HG02981 (cell line): ENCODE measurements at regions not wholly inside any gene's neighbourhood (a gene's known extent, or its start where the extent isn't known, plus 50 kb on each side); places are given as distances from the start of the nearest gene placed in this dataset.

ENCODE experiments used
- ATAC-seq: cut with Tn5 transposase; IDR thresholded peaks from one replicate; pipeline ENCODE4 v1.9.1; 2021; ENCODE audit warnings: mild to moderate bottlenecking, moderate library complexity; ENCODE audit not compliant: unreplicated experiment

DNA sequence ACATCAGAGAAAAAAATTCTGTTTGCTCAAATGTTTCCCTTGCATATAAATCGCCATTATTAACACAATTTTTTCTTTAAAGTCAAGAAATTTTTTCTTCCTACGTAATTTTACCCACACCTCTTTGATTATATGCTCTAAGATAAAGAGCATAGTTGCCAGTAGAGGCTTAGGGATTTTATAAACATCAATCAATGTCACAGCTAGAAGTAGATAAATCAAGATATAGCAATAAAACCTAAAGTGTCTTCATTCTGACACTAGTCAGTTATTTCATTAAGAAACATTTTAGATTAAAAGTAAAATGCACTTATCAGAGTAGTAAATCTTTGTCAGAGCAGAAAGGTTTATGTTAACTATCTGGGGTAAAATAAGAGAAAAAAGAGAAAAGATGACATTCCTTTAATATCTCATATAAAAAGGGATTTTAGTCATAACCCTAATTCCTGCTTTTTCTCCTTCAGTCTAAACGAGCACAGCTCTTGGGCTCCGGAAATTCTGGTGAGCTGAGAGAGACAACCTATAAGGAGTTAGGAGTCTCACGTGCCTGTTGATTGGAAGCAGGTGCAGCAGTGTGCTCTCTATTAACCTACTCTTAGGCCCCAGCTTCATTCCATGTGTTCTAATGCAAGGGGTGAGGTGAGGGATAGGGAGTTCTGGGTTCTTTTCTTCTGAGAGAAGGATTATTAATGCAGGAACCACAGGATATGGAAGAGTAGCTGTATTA, 172.4 kb upstream of the GULP1 start:
- no peak for ATAC-seq

- ATAC-seq: no peak
Measured at GRCh38 chr2:188122985-188123384, 168.7 kb upstream of the GULP1 start.

- no peak for ATAC-seq
Measured at GRCh38 chr2:188129677-188130076, 162.0 kb upstream of the GULP1 start.

DNA sequence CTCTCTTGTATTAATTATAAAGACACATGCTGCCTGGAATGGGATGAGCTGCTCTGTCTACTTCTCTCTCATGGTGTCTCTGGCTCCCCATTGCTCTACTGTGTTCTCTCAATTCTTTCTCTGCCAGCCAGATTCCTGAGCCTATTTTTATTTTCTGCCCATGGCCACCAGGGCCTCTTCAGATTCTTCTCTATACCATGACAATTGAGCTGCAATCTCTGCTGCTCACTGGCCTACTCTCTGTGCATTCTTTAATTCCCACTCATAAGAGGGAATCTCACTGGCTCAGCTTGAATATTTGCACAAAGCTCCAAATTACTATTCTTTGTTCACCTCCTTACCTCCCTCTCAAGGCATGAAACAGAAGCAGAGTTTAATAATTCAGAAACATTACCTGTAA, 161.4 kb upstream of the GULP1 start:
- no peak for ATAC-seq

GRCh38 chr2:188131281-188131680, 160.4 kb upstream of the GULP1 start:
- no peak for ATAC-seq

GRCh38 chr2:188132385-188132784, 159.3 kb upstream of the GULP1 start:
- ATAC-seq: no peak

DNA sequence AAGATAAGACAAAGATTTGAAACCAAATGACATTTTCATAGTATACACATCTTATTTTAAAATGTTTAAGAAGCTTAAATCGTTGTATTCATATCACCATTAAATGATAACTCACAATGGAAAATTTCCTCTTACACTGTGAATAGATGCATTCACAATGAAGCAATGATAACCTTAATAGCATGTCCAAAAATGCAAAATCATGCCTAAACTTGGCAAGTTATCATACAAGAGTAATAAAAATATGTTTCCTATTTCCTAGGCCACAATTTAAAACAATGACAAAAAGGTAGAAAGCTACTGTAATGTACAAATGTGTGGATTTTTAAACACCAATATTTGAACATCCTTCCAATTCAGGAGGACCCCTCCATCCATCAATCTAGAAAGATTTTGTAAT, 157.4 kb upstream of the GULP1 start:
- ATAC-seq: no peak

DNA sequence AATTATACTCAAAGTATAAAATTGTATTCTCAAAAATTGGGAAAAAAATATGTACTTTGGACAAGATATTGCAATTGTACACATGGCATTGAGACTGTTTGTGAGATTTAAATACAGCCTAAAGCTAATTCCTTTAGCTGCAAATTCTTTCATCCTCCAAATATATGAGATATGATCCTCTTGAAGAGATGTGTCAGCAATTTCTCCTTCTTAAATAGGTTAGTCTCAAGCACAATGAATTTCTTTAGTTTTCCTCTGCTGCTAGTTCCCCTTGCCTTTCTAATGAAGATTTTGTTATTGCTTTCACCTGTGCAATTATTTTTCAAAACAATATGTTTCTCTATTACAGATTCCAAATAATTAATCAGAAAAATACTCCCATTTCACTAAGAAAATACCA, 153.4 kb upstream of the GULP1 start:
- ATAC-seq: no peak

- ATAC-seq: no peak
Measured at GRCh38 chr2:188142088-188142487, 149.6 kb upstream of the GULP1 start.

DNA sequence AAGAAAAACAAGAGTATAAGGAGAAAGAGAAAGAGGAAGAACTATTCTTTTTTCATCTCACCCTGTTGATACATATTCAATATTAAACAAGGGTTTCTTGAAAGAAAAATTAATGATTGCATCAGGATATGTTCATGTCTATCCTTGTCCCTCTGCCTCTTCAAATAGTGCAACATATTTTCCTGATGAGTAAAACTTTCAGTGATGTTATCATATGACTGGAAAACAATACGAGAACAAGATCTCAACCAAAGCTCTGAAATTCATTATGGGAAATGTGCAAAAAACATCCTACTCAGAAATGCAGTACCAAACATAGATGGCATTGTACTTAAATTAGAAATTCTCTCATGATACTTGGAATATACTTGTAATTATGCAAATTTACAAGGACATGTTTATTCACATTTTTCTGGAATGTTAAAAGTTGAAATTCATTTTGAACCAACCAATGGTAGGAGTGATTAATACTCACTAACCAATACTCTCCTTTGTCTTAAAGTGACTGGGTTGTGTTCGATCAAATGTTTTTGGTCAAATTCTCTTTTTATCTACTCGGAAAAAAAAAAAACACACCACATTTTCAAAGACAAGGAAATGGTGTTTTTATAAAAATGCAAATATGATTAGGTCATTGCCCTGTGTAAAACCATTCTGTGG, 148.9 kb upstream of the GULP1 start:
- ATAC-seq: no peak

GRCh38 chr2:188145885-188146284, 145.8 kb upstream of the GULP1 start:
- ATAC-seq: no peak

- no peak for ATAC-seq
Measured at GRCh38 chr2:188146888-188147287, 144.8 kb upstream of the GULP1 start.

DNA sequence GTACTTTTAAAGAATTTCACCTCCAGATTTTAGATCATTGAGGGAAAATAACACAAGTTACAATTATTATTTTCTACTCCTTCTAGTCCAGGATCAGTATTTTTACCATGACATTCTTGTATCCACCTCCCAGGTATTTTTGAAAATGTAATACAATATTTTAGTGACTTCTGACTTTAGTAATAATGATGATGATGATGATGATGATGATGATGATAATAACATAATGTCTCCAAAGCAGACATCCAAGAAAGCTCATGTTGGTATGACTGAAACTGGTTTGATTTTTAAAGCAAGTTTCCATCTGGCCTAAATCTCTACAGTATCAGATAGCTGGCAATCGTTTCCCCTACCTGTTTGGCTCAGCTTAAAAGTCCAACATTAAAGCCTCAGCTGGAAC, 140.0 kb upstream of the GULP1 start:
- ATAC-seq: no peak

DNA sequence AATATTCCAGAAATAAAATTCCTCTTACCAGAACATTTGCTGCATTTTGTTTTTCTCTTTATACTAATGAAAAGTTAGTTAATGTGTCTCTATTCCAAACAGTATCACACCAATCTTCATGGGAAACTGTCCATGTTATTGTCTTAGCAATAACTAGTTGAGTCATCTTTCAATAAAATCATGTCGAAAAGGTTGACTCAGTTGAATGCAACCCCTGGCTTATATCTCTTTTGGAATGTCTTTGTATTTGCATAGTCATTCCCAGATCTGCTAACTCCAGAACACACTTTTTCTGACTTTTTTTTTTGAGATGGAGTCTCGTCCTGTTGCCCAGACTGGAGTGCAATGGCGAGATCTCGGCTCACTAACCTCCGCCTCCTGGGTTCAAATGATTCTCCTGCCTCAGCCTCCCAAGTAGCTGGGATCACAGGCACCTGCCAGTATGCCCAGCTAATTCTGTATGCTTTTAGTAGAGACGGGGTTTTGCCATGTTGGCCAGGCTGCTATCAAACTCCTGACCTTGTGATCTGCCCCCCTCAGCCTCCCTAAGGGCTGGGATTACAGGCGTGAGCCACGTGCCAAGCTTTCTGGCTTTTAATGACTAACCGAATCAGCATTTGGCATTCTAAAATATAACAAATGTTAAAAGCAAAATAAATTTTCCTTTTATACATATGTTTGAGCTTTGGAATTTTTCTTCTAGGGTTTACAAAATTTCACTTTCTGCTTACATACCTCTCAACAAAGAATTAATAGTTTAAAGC, 133.2 kb upstream of the GULP1 start:
- ATAC-seq: no peak

DNA sequence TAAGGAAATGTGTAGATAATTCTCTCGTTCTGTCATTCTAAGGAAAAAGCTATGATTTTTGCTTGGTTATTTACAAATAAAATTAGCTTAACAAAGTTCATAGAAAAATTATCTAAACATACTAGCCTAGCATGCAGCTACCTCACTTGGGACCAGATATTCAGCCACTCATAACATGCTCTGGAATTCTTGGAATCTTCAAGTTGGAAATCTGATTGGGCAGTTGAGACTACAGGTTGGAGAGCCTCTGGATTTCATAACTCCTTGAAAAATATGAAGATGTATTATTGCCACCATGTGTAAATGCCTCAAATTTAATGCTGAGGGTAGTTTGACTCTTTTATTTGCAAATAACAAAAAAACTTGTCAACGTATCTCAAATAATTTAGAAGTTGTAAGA, 132.2 kb upstream of the GULP1 start:
- no peak for ATAC-seq

DNA sequence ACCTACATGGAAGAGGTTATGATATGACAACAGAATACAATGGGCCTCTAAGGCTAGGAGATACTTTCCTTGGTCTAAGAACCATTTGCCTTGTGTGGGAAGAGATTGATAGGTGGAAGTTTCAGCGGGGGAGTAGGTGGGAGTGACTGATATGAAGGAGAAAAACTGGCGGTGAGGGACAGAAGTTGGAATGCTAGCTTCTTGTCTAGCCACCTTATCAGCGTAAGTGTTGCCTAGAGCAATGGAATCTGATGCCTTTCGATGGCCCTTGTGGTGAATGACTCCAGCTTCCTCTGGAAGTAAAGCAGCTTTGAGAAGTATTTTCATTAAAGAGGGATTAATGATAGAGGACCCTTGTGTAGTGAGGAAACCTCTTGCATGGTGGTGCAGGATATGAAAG, 121.3 kb upstream of the GULP1 start:
- ATAC-seq: no peak

- no peak for ATAC-seq
Measured at GRCh38 chr2:188176620-188177019, 115.1 kb upstream of the GULP1 start.

GRCh38 chr2:188181067-188181838, 110.4 kb upstream of the GULP1 start:
- no peak for ATAC-seq

GRCh38 chr2:188181884-188182283, 109.8 kb upstream of the GULP1 start:
- no peak for ATAC-seq

DNA sequence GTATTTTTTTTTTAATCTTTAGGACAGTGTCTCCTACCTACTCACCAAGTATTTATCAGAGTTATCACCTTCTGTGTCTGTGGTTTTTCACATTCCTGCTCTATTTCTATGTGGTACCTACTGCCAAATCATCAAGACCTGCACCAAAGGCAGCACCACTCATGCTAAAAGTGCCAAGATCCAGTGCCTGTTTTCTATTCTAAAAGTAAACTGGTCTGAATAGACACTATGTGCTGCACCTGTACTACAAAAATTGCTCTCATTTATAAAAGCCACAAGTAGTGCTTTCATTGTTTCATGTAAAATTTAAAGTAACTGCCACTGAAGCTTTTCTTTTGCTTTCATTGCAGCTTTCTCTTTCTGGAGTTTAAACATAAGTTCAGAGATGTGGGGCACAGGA, 103.9 kb upstream of the GULP1 start:
- ATAC-seq: no peak

- no peak for ATAC-seq
Measured at GRCh38 chr2:188189356-188189755, 102.3 kb upstream of the GULP1 start.
